Liver (tissue), 8 donors: ENCODE measurements at regions not wholly inside any gene's neighbourhood (a gene's known extent, or its start where the extent isn't known, plus 50 kb on each side); places are given as distances from the start of the nearest gene placed in this dataset.

ENCODE experiments used
- DNase-seq: peaks from one replicate; pipeline ENCODE4 v3.0.0-alpha.2; 2017; ENCODE audit warnings: low spot score
- H3K27ac ChIP-seq, 2 donors: one replicate each; pipeline ENCODE4 v1.7.0; 2013; ENCODE audit warnings: inconsistent platforms in 2 of 2, low read length in 2 of 2, control low read depth in 1 of 2, low read depth in 1 of 2, mild to moderate bottlenecking in 1 of 2
- H3K27me3 ChIP-seq, 4 donors: one replicate each; pipeline versions ENCODE4 v1.6.1 to v1.7.0; 2013; ENCODE audit warnings: low read length in 3 of 4, inconsistent platforms in 1 of 4, mild to moderate bottlenecking in 1 of 4, moderate library complexity in 1 of 4; ENCODE audit not compliant: control insufficient read depth in 4 of 4, insufficient read depth in 4 of 4
- H3K36me3 ChIP-seq, 4 donors: one replicate each; pipeline versions ENCODE4 v1.6.1 to v1.7.0; 2013; ENCODE audit warnings: low read length in 3 of 4, mild to moderate bottlenecking in 3 of 4, low read depth in 1 of 4, moderate library complexity in 1 of 4; ENCODE audit not compliant: control insufficient read depth in 4 of 4, insufficient read depth in 3 of 4
- H3K4me1 ChIP-seq, 4 donors: one replicate each; pipeline versions ENCODE4 v1.6.1 to v1.7.0; 2013; ENCODE audit warnings: low read length in 3 of 4, mild to moderate bottlenecking in 3 of 4, moderate library complexity in 1 of 4; ENCODE audit not compliant: control insufficient read depth in 4 of 4, insufficient read depth in 4 of 4
- H3K4me3 ChIP-seq, 3 donors: one replicate each; pipeline versions ENCODE4 v1.6.1 to v1.7.0; 2013; ENCODE audit warnings: low read length in 3 of 3, control low read depth in 1 of 3, low read depth in 1 of 3, mild to moderate bottlenecking in 1 of 3
- H3K9ac ChIP-seq, 2 donors: one replicate each; pipeline ENCODE4 v1.7.0; 2013; ENCODE audit warnings: low read length in 2 of 2, mild to moderate bottlenecking in 2 of 2, moderate library complexity in 2 of 2, control low read depth in 1 of 2, low read depth in 1 of 2
- H3K9me3 ChIP-seq, 4 donors: one replicate each; pipeline versions ENCODE4 v1.6.1 to v1.7.0; 2013; ENCODE audit warnings: low read length in 3 of 4; ENCODE audit not compliant: control insufficient read depth in 4 of 4
- CTCF ChIP-seq: fragments of 150-350 bp; IDR thresholded peaks from 2 replicates; pipeline ENCODE4 v1.5.1; 2017; ENCODE audit warnings: improper control_type of control experiment, low read depth, low read length; ENCODE audit not compliant: missing input control
- EGR1 ChIP-seq, 2 donors: IDR thresholded peaks; 2 replicates each; pipeline ENCODE4 v1.6.1; 2016 to 2018; ENCODE audit warnings: antibody characterized with exemption in 2 of 2, low read depth in 2 of 2
- FOXA1 ChIP-seq: IDR thresholded peaks from 2 replicates; pipeline ENCODE4 v1.6.1; 2016; ENCODE audit warnings: antibody characterized with exemption
- FOXA2 ChIP-seq: IDR thresholded peaks from 2 replicates; pipeline ENCODE4 v1.6.1; 2016; ENCODE audit warnings: antibody characterized with exemption
- GABPA ChIP-seq, 2 donors: IDR thresholded peaks in 1 of 2; conservative IDR thresholded peaks in 1 of 2; 2 replicates each; pipeline ENCODE4 v1.6.1; 2016; ENCODE audit warnings: antibody characterized with exemption in 2 of 2, mild to moderate bottlenecking in 1 of 2, moderate library complexity in 1 of 2
- HNF4A ChIP-seq, 2 donors: conservative IDR thresholded peaks; 2 replicates each; pipeline ENCODE4 v1.6.1; 2016; ENCODE audit warnings: antibody characterized with exemption in 2 of 2, mild to moderate bottlenecking in 2 of 2
- HNF4G ChIP-seq: IDR thresholded peaks from 2 replicates; pipeline ENCODE4 v1.6.1; 2016; ENCODE audit warnings: antibody characterized with exemption
- JUND ChIP-seq, 2 donors: IDR thresholded peaks; 2 replicates each; pipeline ENCODE4 v1.6.1; 2016; ENCODE audit warnings: antibody characterized with exemption in 2 of 2
- MAX ChIP-seq: IDR thresholded peaks from 2 replicates; pipeline ENCODE4 v1.6.1; 2016; ENCODE audit warnings: antibody characterized with exemption
- NR2F2 ChIP-seq: IDR thresholded peaks from 2 replicates; pipeline ENCODE4 v1.6.1; 2016; ENCODE audit warnings: antibody characterized with exemption
- RAD21 ChIP-seq, 2 donors: IDR thresholded peaks; 2 replicates each; pipeline ENCODE4 v1.6.1; 2016; ENCODE audit warnings: antibody characterized with exemption in 2 of 2, mild to moderate bottlenecking in 2 of 2
- REST ChIP-seq: IDR thresholded peaks from 2 replicates; pipeline ENCODE4 v1.6.1; 2016; ENCODE audit warnings: antibody characterized with exemption, mild to moderate bottlenecking
- RXRA ChIP-seq, 2 donors: IDR thresholded peaks; 2 replicates each; pipeline ENCODE4 v1.6.1; 2017 to 2018; ENCODE audit warnings: antibody characterized with exemption in 2 of 2, mild to moderate bottlenecking in 1 of 2
- SP1 ChIP-seq: IDR thresholded peaks from 2 replicates; pipeline ENCODE4 v1.6.1; 2018; ENCODE audit warnings: antibody characterized with exemption, mild to moderate bottlenecking
- TAF1 ChIP-seq: conservative IDR thresholded peaks from 2 replicates; pipeline ENCODE4 v1.6.1; 2016; ENCODE audit warnings: antibody characterized with exemption, mild to moderate bottlenecking
- YY1 ChIP-seq: IDR thresholded peaks from 2 replicates; pipeline ENCODE4 v1.6.1; 2016; ENCODE audit warnings: antibody characterized with exemption, mild to moderate bottlenecking
- ZBTB33 ChIP-seq: IDR thresholded peaks from 2 replicates; pipeline ENCODE4 v1.6.1; 2016; ENCODE audit warnings: antibody characterized with exemption
- WGBS: extraction: QIAGEN DNeasy Blood & Tissue Kit; methylation state at CpG from one replicate; pipeline ENCODE4 v1.1.7; 2013; 5-methylcytosine and 5-hydroxymethylcytosine counted together
- donor health status: healthy.
- donor health status: healthy.
- donor health status: healthy.
- donor health status: healthy.
- donor health status: healthy.

GRCh38 chr3:78481050-78481449 is 1286.7 kb downstream of the ROBO1 start:
- Histone ChIP-seq H3K4me1 (no peaks in the 10 kb centered on the region), H3K27me3 (no peaks in the 10 kb centered on the region), H3K4me3 (no peak overlapping the region), H3K9me3 (no peaks in the 10 kb centered on the region), H3K27ac (no peak overlapping the region), H3K36me3 (no peaks in the 10 kb centered on the region), H3K9ac (no peak overlapping the region)
- TF ChIP-seq RXRA (IDR thresholded peaks at IDR 0.05) (no peak), SP1 (no peak), FOXA2 (no peak), YY1 (no peak), JUND (IDR thresholded peaks at IDR 0.05) (no peak), EGR1 (IDR thresholded peaks at IDR 0.05; ENCODE audit: low read depth in 2 of 2) (no peak)
- no peak for DNase-seq
- 93% methylated on average over 11 of the region's 11 CpGs for WGBS

GRCh38 chr3:78483090-78483489 is 1284.7 kb downstream of the ROBO1 start:
- H3K27me3 ChIP-seq, result no peaks in the 10 kb centered on the region
- no peaks in the 10 kb centered on the region for H3K9me3 ChIP-seq
- 48% methylated on average over 3 of the region's 3 CpGs for WGBS
- H3K36me3 ChIP-seq, result no peaks in the 10 kb centered on the region
- no peak overlapping the region for H3K4me3 ChIP-seq
- no peak for DNase-seq
- no peak overlapping the region for H3K9ac ChIP-seq
- TF ChIP-seq TAF1, result no peak
- no peak for TF ChIP-seq HNF4G
- no peak for TF ChIP-seq FOXA2
- no peak for TF ChIP-seq GABPA (IDR thresholded peaks at IDR 0.05 in 1 of 2, conservative IDR thresholded peaks at IDR 0.05 in 1 of 2)
- no peak for TF ChIP-seq REST
- TF ChIP-seq MAX, result no peak
- no peak for TF ChIP-seq RAD21 (IDR thresholded peaks at IDR 0.05)
- TF ChIP-seq YY1, result no peak
- no peak for TF ChIP-seq RXRA (IDR thresholded peaks at IDR 0.05)
- TF ChIP-seq HNF4A (conservative IDR thresholded peaks at IDR 0.05), result no peak
- no peak for TF ChIP-seq SP1
- no peak for TF ChIP-seq CTCF
- TF ChIP-seq JUND (IDR thresholded peaks at IDR 0.05), result no peak
- no peak for TF ChIP-seq NR2F2
- no peak for TF ChIP-seq ZBTB33
- TF ChIP-seq FOXA1, result no peak
- no peak overlapping the region for H3K27ac ChIP-seq
- no peaks in the 10 kb centered on the region for H3K4me1 ChIP-seq
